HG03460 (cell line): ENCODE measurements at regions not wholly inside any gene's neighbourhood (a gene's known extent, or its start where the extent isn't known, plus 50 kb on each side); places are given as distances from the start of the nearest gene placed in this dataset.
"Not testable (repeated sequence)": the region's sequence is repeated elsewhere in the genome, so short reads cannot be mapped to it uniquely, and the experiment has no call there.

Source experiments
- ATAC-seq: cut with Tn5 transposase; IDR thresholded peaks from one replicate; pipeline ENCODE4 v1.9.1; 2021; ENCODE audit not compliant: unreplicated experiment

DNA sequence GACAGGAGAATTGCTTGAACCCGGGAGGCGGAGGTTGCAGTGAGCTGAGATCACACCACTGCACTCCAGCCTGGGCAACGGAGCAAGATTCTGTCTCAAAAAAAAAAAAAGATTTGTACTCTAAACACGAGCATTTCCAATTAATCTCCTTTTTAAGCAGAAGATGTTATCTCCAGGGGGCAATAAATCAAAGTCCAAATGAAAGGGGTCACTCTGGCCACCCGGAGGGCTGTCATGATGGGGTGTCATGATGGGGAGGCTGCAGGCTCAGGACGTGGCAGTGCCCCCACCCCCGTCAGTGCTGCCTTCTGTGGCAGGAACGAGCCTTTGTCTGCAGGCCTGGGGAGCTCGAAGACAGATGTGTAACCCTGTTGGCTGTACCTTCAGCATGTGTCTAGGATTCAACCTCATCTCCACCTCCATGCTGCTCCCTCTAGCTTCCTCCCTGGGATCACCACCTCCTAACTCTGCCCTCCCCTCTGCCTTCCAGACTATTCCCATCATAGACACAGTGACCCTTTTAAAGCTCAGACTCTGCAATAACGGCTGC is 76.9 kb upstream of the YWHAQ start:
- ATAC-seq: no peak

DNA sequence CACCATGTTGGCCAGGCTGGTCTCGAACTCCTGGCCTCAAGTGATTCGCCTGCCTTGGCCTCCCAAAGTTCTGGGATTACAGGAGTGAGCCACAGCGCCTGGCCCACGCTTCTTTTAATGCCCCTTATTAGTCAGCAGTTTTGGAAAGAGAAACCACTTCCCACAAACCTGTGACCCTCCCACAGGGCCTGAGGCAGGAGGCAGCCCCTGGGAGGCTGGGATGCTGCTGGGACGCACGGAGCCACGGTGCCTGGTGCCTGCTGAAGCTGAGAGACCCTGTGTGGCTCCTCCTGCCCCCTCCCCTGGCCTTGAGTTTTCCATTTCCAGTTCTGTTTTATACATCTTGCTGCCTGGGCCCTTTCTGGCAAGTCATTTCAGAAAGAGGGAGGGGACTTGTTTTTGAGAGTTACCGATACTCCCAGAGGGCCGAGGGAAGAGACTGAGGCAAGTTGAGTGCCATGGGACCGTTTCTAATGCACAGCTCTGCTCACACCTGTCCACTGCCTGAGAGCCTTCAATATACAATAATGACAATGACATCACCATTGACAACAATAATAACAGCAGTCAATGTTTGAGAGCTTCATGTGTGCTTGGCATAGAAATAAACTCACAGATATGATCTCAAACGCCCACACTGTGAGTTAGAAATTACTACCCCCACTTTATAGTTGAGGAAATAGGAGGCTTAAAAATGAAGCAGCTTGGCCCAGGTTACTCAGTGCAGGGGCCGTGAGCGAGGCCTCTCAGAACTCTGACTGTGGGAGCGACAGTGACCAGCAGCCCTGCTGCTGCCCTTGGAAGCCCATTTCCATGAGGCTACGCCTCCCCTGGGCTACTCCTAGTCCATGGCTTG is 78.1 kb upstream of the YWHAQ start:
- no peak for ATAC-seq

DNA sequence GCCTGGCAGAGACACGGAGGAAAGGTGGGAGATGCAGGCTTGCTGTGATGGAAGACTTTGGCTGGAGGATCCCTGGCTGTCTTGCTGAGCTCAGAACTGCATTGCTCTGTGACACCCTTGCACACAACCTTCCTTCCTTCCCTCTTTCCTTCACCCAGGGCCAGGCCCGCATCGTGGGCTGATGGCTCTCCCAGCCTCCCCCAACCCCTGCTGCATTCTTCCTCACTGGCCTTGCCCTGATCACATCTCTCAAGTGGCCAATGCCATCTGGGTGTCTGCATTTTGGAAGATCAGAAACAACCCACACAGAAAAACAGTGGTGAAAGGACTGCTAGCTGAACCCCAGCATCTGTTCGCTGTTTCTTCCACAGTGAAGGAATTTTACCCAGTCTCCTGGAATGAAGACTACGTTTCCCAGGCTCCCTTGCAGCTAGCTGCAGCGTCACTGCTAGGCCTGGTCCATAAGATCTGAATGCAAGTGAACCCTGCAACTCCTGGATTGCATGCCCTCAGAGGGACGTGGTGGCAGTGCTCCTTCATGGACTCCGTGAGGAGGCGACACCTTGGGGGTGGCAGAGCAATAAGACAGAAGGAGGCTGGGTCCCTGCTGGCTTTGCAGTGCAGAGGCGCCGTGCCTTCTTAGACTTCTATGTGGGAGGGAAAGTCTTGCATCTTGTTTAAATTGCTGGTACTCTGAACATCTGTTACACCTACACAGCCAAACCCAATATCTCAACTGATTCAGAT is 78.9 kb upstream of the YWHAQ start:
- ATAC-seq: no peak

DNA sequence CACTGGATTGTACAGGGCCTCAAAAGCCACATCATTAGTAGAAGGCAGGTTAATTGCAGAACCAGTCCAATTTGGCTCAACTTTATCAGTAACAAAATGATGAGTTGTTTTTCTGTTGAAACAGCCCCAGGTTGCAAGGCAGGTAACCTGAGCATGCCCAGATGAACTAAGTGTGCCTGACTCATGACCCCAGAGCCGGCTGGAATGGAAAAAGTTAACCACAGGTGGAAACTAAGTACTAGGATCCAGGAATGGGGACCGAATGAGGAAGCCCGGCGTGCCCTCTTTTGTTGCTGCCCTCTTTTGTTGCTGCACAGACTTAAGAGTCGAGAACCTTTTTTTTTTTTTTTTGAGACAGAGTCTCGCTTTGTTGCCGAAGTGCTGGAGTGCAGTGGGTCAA is 79.5 kb upstream of the YWHAQ start:
- ATAC-seq: no peak

DNA sequence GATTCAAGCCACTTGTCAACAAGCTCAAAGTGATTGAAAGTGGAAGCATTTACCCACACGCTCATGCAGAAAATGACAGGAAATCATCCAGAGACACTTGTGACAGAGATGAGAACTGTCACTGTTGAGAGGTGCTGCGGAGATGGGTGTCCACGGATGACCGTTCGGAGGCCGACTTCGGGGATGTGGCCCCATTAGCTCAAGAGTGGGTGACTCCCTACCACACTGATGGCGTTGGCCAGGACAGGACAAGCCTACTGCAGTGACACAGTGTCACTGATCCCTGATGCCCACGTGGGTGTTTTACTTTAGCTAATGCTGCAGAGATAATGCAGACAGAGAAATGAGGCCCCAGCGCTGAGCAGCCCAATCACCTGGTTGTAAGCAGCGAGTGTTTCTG is 81.5 kb upstream of the YWHAQ start:
- no peak for ATAC-seq

DNA sequence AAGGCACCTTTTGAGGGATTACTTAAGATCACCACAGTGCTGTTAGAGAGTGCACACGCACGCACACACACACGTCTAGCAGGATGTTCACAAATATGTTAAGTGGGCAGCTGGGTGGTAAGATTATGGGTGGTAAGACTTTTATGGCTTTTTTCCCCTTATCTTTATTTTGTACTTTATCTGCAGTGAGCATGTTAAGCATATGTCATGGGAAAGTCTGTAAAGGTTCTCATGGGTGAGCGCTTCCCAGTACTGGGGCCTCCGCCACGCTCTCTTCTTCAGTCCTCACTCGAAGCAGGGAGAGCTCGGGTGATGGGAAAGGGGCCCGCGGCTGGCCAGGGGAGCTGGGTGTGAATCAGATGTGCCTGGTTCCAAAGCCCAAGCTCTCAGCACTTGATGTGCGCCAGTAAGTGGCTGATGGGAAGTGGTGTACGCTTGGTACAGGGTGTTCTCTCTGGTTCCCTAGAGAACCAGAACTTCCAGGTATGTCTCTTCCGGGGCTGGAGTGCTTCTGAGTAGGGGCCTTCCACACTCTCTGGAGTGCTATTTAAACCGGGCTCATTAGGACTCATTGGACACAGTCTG is 83.9 kb upstream of the YWHAQ start:
- ATAC-seq: no peak

DNA sequence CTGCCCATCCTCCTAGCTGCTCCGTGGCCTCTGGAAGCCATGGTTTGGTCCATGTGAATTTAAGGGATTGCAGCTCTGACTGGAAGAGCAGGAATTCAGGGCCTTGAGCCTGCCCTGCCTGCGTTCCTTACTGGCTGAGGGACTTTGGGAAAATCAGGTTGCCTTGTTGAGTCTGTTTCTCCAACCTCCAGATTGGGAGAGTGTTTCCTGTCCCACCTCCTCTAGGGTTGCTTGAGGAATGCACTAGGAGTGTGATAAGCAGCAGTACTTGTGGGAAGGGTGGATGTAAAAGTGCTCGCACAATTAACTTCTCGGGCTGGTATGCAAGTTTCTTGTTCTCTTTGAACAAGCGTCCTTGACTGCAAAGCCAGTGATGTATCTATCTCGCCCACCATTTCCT is 84.4 kb upstream of the YWHAQ start:
- ATAC-seq: no peak

DNA sequence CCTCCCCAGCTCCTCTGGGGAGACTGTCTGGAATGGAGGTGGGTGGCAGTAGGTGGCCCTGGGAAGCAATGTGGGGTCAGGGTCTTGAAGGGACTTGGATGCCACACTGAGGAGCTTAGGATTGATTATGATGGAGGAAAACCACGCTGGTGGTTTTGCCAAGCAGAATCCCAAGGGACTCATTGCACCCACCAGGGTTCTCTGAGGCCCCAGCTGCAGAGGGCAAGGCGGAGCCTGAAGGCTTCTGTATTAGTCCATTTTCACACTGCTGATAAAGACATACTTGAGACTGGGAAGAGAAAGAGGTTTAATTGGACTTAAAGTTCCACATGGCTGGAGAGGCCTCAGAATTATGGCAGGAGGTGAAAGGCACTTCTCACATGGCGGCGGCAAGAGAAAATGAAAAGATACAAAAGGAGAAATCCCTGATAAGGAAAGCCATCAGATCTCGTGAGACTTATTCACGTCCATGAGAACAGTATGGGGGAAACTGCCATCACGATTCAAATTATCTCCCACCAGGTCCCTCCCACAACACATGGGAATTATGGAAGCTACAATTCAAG is 87.2 kb upstream of the YWHAQ start:
- no peak for ATAC-seq

DNA sequence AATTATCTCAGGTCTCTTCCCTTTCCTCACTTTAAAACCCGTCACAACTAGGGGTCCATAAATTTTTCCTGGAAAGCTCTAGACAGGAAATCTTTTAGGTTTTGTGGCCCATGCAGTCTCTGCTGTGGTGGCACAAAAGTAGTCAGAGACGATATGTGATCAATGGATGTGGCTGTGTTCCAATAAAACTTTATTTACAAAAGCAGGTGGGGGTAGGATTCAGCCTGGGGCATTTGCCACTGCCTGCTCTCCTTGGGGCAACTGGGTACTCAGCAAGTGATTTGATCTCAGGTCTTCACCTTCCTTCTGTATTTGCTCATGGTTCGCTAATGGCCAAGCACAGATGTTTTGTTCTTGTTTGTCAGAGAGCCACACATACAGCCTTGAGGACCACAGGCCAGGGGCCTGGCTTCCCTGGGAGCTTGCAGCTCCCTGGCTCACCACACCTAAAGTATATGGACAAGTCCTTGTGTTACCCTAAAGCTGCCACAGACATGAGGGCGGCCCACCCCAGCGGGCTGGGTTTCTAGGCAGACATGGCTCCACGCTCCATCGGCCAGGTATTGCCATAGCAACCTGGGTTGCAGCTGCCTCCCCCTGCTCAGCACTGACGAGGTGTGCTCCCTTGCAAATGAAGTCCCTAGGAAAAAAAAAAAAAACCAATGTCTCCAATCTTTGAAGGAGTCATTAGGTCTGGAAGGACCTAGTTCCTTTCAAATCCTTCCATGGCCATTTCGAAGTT is 89.7 kb upstream of the YWHAQ start:
- ATAC-seq: no peak

DNA sequence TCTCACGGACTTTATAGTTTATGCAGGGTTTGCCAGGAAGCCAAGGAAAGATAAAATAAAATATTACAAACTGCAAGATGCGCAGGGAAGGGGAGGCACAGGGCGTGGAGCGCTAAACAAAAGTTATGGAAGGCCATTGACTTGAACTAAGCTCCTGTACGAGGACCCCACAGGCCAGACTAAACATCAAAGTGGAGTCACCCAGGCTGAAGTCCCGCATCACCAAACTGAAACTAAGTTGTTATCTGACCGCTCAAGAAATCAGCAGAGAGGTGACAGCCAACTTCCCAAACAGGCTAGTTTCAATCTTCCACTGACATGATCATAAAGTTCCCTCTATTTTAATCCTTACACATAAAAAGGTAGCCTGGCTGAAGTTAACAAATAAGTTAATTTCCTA is 90.5 kb upstream of the YWHAQ start:
- ATAC-seq: no peak

DNA sequence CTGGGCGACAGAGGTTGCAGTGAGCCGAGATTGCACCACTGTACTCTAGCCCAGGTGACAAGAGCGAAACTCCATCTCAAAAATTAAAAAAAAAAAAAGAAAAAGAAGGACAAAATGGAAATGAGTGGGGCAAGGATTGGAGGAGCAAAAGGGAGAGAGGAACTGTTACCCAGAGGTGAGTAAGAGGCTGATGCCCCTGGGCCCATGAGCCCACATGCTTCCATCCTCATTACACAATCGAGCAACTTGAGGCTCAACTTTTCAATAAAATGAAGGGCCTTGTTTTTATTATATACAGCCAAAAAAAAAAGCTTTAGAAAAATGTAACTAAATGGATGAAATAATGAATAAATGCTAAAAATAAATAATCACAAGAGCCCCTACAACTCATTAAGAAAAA is 91.7 kb upstream of the YWHAQ start:
- no peak for ATAC-seq

DNA sequence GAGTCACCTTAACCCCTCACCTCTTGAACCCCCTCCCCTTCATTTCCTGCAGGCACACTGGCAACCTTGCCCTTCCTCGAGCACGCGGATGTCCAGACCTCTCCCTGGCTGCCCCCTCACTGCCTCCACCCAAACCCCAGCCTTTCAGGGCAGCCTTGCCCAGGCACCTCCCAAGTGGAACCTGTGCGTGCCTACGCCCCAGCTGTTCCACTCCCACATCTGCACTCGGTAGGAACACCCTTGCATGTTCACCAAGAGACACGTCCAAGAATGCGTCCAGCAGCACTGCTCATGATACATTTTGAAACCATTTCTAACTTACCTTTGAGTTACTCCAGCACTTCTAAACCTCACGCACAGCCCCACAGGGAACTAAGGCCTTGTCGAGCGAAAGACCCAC is 93.8 kb upstream of the YWHAQ start:
- no peak for ATAC-seq

DNA sequence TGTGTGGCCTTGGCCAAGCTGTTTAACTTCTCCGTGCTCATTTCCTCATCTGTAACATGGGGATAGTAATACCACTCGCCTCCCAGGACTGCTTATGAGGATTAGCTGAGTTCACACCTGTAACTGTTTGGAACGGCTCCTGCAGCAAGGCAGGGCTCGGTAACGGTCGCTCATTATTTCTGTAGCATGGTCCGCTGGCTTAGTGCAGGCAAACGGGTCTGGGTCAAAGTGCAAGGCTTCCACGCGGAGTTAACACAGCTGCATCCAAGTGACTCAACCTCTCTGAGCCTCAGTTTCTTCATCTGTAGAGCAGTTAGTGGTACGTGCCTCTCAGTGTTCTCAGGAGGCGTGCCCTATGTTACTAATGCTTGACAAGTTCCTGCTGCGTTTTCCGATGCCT is 94.3 kb upstream of the YWHAQ start:
- no peak for ATAC-seq

DNA sequence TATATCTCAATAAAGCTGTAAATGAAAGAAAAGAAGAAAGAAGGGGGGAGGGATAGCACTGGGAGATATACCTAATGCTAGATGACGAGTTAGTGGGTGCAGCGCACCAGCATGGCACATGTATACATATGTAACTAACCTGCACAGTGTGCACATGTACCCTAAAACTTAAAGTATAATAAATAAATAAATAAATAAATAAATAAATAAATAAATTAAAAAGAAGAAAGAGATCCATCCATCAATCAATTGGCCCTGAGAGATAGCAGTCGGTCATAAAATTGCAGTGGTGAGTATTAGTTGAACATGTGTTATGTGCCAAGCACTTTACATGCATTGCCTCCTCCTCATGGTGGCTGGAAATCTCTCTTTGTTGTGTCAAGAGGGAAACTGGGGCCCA is 95.2 kb upstream of the YWHAQ start:
- ATAC-seq: not testable (repeated sequence)

DNA sequence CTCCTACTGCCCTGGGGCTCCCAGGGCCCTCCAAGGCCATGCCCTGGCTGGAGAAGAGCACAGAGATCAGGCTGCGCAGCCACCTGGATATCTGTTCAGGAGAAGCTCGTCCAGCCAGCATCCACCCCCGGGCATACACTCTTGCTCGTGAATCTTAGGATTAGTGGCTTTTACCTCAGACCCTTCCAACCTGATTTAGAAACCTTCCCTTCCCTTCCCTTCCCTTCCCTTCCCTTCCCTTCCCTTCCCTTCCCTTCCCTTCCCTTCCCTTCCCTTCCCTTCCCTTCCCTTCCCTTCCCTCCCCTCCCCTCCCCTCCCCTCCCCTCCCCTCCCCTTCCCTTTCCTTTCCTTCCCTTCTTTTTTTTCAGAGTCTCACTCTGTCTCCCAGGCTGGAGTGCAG is 99.7 kb upstream of the YWHAQ start:
- not testable (repeated sequence) for ATAC-seq

DNA sequence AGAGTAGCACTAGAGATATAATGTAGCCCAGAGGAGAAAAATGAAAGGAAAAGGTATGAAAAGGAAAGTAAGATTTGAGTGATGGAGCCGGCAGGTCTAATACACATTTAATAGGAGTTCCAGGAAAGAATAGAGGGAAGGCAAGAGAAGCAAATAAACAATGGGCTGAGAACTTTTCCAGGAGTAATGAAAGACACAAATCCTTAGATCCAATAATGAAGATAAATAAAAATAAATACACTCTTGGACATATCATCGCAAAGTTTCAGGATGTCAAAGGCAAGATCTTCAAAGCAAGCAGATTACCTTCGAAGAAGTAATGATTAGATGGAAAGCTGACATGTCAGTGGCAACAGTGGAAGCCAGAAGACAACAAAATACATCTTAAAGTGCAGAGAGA is 102.0 kb upstream of the YWHAQ start:
- no peak for ATAC-seq

DNA sequence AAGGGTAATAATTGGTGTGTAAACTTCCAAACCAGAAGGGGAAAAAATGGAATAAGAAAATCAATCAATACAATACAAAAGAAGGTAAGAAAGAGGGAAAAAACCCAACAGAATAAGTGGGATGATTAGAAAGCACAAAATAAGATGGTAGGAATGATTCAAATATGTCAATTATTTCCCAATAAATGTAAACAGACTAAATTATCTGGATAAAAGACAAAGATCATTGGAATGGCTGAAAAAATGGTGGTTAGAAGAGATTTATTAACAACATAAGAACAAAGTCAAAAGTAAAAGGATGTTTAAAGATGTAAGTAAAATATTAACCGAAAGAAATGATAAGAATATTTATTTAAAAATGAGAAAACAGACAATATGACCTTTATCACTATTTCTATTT is 103.5 kb upstream of the YWHAQ start:
- no peak for ATAC-seq

DNA sequence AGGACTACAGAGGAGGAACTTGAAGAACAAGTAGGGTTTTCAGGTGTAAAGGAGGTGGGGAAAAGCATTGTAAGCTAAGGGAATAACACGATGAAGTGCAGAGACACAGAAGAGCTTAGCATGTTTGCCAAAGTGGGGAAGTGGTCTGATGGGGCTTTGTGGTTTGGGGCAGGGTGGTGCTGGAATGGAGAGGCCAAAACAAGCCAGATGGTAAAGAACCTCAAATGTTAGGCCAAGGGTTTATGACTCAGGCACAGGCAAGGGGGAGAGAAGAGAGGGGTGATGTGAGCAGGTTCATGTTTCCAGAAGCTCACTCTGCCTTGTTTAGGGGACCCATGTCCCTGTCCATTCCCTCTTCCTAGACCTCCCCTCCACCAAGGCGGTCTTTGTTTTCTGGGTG is 104.5 kb upstream of the YWHAQ start:
- ATAC-seq: no peak

DNA sequence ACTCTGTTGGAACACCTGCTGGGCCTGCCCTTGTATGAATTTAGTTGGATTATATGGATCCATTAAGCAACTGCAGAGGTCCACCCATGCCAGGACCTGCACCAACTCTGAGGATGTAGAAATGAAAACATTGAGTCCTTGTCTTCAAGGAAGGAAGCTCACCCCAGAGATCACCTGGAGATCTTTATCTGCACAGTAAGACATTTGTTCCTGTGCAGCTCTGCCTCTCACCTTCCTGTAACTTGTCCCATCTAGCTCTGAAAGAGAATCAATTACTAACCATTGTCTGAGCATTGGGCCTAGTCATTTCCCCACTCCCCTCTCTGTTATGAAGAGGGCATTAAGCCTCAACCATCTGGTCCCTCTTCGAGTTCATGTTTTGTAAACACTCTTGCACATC is 105.2 kb upstream of the YWHAQ start:
- ATAC-seq: no peak

DNA sequence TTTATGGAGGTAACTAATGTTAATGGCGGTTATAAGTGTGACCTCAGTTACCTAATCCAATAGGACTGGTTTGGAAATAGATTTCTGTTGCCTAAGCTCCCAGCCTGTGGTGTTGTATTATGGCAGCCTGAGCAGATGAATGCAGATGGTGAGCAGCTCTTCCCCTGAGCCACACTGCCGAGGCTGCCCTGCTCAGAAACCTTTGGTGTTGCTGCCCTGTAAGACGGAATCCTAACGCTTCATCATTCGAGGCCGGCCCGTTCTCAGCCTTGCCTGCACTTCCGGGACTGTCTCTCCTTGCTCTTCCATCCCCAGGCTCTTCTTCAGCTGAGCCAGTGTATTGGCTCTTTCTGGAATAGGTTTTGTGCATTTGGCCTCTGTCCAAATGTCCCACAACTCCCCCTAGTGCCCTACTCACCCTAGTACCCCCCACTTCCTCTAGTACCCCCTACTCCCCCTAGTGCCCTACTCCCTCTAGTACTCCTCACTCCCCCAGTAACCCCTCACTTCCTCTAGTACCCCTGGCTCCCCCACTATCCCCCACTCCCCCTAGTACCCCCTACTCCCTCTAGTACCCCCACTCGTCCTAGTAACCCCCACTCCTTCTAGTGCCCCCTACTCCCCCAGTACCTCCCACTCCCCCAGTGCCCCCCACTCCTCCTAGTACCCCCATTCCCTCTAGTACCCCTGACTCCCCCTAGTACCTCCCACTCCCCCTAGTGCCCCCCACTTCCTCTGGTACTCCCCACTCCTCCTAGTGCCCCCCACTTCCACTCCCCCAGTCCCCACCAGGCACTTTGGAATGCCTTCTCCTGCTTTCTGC is 106.0 kb upstream of the TAF1B start:
- ATAC-seq: no peak
